HG02943 (cell line): ENCODE measurements at regions not wholly inside any gene's neighbourhood (a gene's known extent, or its start where the extent isn't known, plus 50 kb on each side); places are given as distances from the start of the nearest gene placed in this dataset.

Experiments used
- ATAC-seq: cut with Tn5 transposase; IDR thresholded peaks from one replicate; pipeline ENCODE4 v1.9.1; 2021; ENCODE audit warnings: mild to moderate bottlenecking, low read depth, moderate library complexity; ENCODE audit not compliant: unreplicated experiment

GRCh38 chr15:96390986-96391385 lies 60.5 kb downstream of the NR2F2 start:
- ATAC-seq, result no peak

- ATAC-seq, result no peak
These were observed 62.1 kb downstream of the NR2F2 start for GRCh38 chr15:96392380-96393208.

- ATAC-seq, result no peak
These were observed 62.7 kb downstream of the NR2F2 start for GRCh38 chr15:96393209-96393513.

GRCh38 chr15:96395687-96396086 lies 65.2 kb downstream of the NR2F2 start:
- ATAC-seq, result no peak

GRCh38 chr15:96398776-96399175 lies 68.3 kb downstream of the NR2F2 start:
- ATAC-seq, result no peak

GRCh38 chr15:96402403-96402802 lies 71.9 kb downstream of the NR2F2 start:
- ATAC-seq, result no peak

GRCh38 chr15:96403071-96403470 lies 72.6 kb downstream of the NR2F2 start:
- no peak for ATAC-seq

- ATAC-seq, result no peak
These were observed 73.4 kb downstream of the NR2F2 start for GRCh38 chr15:96403932-96404331.

GRCh38 chr15:96404560-96404959 lies 74.1 kb downstream of the NR2F2 start:
- no peak for ATAC-seq

GRCh38 chr15:96406291-96406690 lies 75.8 kb downstream of the NR2F2 start:
- ATAC-seq, result no peak

- ATAC-seq, result no peak
These were observed 76.2 kb downstream of the NR2F2 start for GRCh38 chr15:96406701-96407100.

GRCh38 chr15:96407482-96407881 lies 77.0 kb downstream of the NR2F2 start:
- no peak for ATAC-seq

- ATAC-seq, result no peak
These were observed 78.2 kb downstream of the NR2F2 start for GRCh38 chr15:96408591-96409183.

GRCh38 chr15:96409215-96410138 lies 79.0 kb downstream of the NR2F2 start:
- no peak for ATAC-seq

GRCh38 chr15:96410175-96411055 lies 79.9 kb downstream of the NR2F2 start:
- ATAC-seq, result no peak

GRCh38 chr15:96411056-96412031 lies 80.8 kb downstream of the NR2F2 start:
- no peak for ATAC-seq

GRCh38 chr15:96412045-96412905 lies 81.8 kb downstream of the NR2F2 start:
- no peak for ATAC-seq

GRCh38 chr15:96412906-96413231 lies 82.4 kb downstream of the NR2F2 start:
- ATAC-seq, result no peak
